ENCODE measurements at regions not wholly inside any gene's neighbourhood (a gene's known extent, or its start where the extent isn't known, plus 50 kb on each side); places are given as distances from the start of the nearest gene placed in this dataset.
"Not testable (repeated sequence)": the region's sequence is repeated elsewhere in the genome, so short reads cannot be mapped to it uniquely, and the experiment has no call there.

DNA sequence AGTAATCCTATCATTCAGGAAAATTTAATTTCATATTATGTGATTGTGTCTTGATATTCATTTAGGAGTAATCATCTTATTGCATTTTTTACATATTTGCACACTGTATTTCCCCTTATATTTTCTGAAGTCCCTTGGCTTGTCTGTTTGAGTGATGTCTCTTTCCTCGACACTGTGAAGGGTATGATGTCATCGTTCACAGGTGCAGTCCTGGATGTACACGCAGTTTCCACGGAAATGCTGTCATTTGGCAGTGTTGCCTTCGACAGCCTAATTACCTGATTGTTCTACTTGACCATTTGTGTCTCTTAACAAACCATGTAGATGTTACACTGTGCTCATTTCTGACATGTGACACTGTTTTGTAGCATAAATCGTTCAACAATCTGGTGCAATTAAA lies 1277.0 kb downstream of the TMEM121 start:
- DNase-seq (ENCODE audit: low read depth in 2 of 2) = no peak

DNA sequence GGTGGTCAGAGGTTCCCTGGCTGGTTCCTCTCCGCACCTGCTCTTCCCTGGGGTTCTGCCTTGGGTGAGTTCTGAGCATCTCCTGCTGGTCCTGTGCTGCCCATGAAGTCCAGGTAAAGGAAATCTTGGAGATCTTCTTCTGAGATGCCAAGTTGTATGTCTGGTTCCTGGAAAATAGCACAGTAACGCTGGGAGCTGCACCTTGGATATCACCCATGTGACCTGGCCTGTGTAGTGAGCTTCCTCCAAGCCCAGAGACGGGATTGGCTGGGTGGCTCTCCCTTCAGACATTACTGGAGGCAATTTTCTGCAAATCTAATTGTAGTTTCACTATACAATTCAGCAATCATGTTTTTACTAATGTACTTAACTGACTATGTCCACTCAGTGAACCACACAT lies 1281.1 kb downstream of the TMEM121 start:
- DNase-seq (ENCODE audit: low read depth in 2 of 2) = no peak

DNA sequence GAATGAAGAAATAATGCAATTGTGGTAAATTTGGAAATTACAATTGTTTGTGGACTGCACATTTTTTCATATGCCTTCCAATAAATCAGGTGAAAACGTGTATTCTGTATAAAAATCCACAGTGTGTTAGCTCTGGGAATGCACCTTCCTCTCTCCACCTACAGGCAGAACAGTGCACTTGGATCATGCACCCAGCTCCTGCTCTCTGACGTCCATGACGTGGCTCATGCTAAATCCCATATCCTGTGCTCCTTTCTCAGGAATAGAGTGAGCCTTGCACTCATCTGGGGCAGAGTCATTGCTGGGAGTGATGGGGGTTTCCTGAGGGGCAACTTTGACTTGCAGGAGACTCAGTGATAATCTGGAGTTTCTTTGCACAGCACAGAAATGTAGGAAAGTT lies 1282.1 kb downstream of the TMEM121 start:
- DNase-seq (ENCODE audit: low read depth in 2 of 2) = no peak

DNA sequence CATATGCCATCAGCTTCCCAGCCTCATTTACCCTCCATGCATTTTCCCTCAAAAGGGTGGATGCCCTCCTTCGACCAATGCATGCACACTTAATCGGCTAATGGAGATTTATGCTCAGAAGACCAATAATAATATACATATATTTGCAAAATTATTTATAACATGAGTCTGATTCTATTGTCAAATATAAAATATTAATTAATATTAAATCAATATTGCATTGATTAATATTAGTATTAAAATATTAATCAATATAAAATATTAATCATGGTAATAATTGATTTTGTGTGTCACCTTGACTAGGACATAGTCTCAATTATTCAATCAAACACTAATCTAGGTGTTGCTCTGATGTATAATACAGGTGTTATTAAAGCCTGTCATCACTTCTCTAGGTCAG lies 1282.5 kb downstream of the TMEM121 start:
- DNase-seq (ENCODE audit: low read depth in 2 of 2) = no peak

DNA sequence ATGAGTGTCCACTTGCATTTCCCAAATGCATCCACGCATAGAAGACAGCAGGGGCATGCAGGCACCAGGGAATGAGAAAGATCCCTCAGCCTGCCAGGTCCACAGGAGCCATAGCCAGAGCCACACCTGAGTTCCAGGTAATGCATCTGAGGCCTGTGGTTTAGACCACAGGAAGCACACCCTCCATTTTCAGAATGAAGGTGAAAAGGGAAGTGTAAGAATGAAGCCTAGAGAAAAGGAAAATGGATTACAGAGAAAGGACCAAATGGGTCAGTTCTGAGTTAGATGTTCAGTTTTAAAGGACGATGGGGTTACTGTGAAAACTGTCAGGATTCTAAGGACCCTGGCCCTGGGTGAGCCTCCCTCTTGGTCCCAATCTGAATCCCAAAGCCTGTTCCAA lies 1283.2 kb downstream of the TMEM121 start:
- DNase-seq (ENCODE audit: low read depth in 2 of 2) = no peak

DNA sequence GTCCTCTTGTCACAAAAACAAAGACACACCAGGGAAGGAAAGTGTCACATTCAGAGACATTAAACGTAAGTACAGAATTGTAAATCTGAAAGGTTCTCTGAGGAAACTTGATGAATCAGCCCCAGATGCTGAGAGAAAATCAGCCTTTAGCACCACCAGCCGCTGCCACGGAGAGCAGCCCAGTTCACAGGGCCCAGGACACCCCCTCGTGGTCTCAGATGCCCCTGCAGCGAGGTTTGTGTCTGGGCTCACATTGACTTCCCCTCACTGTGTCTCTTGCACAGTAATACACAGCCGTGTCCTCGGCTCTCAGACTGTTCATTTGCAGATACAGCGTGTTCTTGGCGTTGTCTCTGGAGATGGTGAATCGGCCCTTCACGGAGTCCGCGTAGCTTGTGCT lies 1283.8 kb downstream of the TMEM121 start:
- not testable (repeated sequence) for DNase-seq (ENCODE audit: low read depth in 2 of 2)

DNA sequence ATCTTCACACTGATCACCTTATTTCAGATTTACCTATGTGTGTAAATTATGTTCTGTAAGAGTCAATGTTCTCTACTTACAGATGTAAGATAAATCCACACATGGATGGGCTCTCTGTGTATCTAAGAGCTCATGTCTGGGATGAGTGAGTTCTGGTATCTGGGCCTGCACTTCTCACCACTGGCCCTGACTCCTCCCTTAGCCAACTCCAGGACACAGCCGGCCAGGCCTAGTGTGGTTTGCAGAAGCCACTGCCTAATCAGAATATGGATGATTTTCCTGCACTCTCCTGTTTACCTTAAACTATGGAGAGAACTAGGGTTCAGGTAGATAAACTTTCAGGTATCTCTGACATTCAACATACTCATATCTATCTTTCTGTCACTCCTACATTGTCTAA lies 1284.8 kb downstream of the TMEM121 start:
- DNase-seq (ENCODE audit: low read depth in 2 of 2) = no peak

DNA sequence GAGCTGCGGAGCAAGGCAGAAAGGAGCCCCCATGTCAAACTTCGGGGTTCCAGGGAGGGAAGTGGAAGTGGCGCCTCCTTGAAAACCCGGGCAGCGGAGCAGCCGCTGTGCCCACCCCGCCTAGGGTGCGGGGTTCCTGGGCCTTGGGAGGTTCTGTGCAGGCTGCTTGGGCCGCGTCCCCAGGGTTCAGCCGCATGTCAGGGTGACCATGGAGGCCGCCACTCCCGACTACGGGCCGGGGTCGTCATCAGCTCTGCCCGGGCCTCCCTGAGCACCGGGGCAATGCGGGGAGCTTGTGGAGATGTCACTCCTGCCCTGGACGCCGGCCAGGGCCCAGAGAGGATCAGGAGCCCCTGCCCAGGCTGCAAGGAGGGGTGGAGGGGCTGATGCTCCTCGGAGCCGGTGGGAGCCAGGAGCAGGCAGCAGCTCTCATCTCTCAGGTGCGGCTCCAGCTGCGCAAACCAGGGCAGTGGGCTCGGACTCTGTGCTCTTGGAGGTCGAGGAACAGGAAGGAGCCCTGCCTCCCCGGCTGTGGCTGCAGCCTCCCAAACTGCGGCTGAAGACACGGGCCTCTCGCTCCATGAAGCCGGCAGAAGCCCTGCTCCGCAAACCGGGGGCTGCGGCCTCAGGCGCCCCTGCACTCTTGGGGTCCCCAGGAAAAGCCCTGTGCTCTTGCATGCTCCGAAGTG lies 1286.5 kb downstream of the TMEM121 start:
- DNase-seq (ENCODE audit: low read depth in 2 of 2) = no peak

DNA sequence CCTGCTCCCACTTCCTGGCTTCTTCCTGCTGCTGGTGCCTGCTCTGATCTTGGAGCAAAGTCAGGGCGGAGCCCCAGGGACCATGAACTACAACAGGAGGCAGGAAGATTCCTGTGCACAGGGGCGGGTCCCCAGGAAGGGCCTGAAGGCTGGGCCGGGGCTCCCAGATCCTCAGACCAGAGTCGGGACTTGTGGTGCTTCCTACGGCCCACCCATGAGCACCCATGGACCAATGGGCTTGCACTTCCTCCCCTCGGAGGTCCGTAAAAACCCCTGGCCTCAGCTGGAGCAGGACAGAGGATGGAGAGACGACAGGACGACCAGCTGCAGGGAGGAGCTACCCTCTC lies 1287.1 kb downstream of the TMEM121 start:
- DNase-seq (ENCODE audit: low read depth in 2 of 2) = no peak

DNA sequence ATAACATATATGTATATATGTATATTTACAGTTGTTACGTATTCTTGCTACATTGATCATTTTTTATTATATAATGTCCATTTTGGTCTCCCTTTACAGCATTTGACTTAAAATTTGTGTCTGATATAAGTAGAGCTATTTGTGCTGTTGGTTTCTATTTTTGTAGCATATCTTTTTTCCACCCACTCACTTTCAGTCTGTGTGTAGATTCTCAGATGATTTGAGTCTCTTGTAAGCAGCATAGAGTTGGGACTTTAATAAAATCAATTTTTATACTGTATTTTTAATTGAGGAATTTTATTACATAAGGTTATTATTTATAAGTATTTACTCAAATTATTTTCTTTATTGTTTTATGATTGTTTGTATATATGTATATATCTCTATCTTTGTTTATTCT lies 1293.7 kb downstream of the TMEM121 start:
- no peak for DNase-seq (ENCODE audit: low read depth in 2 of 2)

DNA sequence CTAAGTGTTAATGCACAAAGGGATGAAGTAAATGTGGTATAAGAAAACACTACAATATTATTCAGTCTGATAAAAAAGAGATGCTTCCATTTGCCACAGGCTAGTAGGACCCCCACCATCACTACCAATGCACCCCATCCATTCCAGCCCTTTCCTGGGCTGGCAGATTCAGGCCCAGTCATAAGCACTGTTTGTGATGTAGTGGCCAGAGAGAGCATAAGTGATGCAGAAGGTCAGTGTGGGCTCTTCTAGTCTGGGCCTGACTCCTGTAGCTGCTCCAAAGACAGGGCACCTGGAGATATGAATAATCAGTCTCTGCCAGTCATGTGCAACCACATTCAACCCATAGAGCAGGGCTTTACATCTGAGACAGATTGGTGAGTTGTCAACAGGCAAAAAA lies 1294.7 kb downstream of the TMEM121 start:
- no peak for DNase-seq (ENCODE audit: low read depth in 2 of 2)

DNA sequence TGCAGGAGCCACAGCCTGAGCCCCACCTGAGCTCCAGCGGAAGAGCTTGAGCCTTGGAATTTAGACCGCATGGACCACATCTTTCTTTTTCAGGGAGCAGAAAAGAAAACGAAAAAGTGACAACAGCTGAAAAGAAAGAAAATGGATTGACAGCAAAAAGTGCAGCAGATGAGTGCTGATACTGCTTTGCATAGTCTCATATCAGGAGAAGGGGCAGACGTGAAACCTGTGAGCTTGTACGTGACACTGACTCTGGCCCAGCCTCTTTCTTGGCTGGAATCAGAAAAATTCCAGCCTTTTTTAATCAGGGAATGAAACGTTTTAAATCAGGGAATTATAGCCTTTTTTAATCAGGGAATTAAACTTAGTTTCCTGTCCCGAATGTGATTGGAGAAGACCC lies 1296.5 kb downstream of the TMEM121 start:
- DNase-seq (ENCODE audit: low read depth in 2 of 2) = no peak

DNA sequence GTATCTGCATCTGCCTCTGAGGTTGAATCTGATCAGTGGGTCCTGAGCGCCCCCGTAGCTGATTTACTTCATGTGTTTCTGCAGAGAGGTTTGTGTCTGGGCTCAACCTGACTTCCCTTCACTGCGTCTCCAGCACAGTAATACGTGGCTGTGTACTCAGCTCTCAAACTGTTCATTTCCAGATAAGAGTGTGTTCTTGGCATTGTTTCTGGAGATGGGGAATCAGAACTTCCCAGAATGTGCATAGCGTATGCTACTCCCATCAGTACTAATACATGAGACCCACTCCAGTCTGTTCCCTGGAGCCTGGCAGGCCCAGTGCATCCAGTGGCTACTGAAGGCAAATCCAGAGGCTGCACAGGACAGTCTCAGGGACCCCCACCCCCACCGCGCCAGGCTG lies 1297.2 kb downstream of the TMEM121 start:
- DNase-seq (ENCODE audit: low read depth in 2 of 2) = no peak

DNA sequence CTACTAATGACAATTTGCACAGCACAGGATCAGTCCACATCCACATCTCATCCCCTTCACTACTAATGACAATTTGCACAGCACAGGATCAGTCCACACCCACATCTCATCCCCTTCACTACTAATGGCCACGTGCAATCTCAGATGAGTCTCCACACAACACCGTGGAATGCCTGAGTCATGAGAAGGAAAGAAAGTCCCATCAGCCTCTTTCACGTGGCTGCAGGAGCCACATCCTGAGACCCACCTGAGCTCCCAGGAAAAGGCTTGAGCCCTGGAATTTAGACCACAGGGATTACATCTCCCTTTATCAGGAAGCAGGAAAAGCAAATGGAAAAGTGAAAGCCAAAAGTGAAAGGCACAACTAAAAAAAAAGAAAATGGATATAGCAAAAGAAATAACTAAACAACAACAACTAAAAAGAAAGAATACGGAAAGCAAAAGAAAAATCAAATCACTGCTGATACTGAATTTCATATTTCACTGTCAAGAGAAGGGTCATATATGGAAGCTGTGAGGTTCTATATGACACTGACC lies 1300.5 kb downstream of the TMEM121 start:
- DNase-seq (ENCODE audit: low read depth in 2 of 2) = no peak

DNA sequence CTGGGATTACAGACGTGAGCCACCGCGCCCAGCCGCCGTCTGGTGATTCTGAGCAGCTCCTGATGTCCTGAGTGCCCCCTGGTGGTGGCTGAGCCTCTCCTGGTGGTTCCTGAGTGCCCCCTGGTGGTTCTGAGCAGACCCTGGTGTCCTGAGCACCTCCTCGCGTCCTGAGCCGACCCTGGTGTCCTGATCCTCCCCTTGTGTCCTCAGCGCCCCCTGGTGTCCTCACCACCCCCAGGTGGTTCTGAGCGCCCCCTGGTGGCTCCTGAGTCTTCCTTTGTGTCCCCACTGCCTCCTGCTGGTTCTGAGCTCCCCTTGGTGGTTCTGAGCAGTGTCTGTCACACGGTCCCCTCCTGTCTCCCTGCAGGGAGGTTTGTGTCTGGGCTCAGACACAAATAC lies 1304.9 kb downstream of the TMEM121 start:
- DNase-seq (ENCODE audit: low read depth in 2 of 2) = no peak

DNA sequence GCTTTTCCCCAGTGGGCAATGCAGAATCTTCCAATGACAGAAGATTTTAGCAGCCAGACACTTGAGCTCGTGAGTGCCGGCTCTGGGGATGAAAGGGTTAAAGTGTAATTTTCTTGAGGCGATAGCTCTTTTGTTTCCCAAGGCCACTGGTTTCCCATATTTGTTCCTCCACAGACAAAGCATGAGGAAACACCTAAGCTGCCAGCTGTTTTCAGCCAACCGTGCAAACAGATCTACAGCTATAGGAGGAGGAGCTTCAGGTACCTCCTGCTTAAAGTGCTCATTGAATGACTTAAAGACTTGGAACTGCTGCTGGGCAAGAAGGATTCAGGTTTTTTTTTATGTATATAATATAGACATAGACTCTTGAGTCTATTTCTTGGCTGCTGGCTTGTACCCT lies 1311.5 kb downstream of the TMEM121 start:
- DNase-seq (ENCODE audit: low read depth in 2 of 2) = no peak

DNA sequence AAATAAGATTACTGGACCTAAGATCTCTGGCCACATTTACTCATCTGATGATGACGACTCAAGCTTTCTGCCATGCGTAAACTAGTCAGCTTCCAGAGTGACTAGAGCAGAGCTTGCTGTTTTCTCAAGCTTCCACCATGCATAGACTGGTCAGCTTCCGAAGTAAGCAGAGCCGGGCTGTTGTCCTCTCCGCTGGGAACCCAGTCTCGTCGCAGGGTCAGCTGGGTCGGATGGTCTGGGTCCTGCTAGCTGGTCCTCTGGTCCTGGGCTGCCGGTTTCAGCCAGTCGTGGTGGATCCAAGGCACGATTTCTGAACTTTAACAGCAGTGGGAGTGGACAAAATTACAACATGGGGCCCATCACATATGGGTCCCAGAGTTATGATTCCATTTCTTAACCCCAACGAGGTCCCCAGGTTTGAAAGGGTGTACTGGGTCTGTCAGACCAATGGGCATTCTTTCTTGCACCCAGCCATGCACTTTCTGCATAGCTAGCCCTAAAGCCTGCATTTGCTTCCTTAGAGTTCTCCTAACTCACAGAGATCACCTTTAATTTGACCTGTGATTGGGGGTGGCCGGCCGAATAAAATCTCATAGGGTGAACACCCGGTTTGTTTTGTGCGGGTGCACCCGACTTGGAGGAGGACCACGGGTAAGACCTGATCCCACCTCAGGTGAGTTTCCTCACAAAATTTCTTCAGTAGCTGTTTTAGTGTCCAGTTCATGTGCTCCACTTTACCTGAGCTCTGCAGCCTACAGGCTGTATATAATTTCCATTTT lies 1312.8 kb downstream of the TMEM121 start:
- no peak for DNase-seq (ENCODE audit: low read depth in 2 of 2)

DNA sequence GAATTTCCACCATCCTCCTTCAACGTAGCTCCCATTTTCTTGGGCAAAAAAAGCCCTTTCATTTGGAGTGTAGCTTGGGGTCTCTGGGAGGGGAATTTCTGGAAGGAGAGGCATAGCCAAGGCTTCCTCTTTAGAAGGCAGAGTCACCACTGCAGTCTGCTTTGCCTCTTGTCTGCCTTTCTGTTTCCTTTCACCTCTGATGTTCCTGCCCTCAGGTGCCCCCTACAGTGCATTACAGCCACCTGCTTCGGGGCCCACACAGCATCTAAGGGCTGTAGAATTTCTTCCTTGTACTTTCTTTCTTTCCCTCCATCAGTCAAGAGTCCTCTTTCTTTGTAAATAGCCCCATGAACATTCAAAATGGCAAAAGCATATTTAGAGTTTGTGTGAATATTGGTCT lies 1313.9 kb downstream of the TMEM121 start:
- DNase-seq (ENCODE audit: low read depth in 2 of 2) = no peak

DNA sequence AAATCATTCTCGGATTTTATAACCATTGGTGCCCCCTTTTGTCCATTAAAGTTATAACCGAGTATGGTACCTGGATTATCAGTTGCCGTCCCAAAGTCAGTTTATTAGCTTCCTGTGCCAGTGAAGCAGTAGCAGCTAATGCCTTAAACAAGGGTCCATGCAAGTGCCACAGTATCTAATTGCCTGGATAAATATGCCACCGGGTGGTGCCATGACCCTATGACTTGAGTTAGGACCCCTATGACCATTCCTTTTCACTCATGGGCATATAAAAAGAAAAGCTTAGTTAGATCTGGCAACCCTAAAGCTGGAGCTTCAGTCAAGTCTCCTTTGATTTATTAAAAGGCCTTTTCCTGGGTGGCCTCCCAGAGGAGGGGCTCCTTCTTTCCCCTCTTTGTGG lies 1314.6 kb downstream of the TMEM121 start:
- DNase-seq (ENCODE audit: low read depth in 2 of 2) = no peak

DNA sequence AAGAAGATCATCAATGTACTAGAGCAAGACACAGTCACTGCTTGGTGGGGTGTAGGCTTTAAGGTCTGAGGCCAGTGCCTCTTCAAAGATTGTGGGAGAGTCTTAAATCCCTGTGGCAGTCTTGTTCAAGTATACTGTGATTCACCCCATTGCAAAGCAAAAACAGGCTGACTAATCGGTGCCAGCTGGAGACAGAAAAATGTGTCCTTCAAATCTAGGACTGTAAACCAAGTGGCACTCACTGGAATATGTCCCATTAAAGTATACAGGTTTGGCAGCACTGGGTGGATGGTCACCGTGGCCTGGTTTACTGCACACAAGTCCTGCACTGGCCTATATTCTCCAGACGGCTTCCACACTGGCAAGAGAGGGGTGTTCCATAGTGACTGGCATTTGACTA lies 1315.3 kb downstream of the TMEM121 start:
- no peak for DNase-seq (ENCODE audit: low read depth in 2 of 2)

DNA sequence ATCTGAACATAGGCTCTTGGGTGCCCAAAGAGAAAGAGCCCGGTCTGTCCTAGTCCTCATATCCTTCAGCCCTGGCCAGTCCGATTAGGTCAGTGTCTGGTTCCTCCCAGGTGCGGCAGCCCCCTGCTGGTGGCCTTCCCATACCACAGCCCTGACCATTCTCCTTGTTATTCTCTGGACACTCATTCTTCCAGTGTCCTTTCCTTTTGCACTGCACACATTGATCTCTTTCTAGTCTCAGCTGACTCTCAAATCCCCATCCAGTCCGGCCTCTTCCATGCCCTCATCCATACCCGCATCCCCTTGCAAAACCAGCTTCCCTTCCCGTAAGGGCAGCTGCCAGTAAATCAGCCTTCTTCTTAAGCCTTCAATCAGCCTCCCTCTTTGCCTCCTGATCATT lies 1316.3 kb downstream of the TMEM121 start:
- no peak for DNase-seq (ENCODE audit: low read depth in 2 of 2)

DNA sequence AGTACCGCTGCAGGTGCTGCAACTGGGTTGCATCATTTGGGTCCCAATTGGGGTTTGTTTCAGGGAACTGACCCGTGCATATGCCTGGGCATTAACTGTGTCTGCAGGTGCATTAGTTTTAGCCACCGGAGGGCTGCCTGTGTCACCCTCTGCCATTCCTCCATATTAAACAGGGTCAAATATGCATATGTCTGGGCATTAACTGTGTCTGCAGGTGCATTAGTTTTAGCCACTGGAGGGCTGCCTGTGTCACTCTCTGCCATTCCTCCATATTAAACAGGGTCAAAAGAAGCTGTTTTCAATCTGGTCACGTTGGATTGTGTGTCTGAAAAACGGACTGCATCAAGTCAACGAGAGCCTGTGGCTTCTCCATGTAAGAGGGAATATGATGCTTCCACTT lies 1317.0 kb downstream of the TMEM121 start:
- DNase-seq (ENCODE audit: low read depth in 2 of 2) = no peak

DNA sequence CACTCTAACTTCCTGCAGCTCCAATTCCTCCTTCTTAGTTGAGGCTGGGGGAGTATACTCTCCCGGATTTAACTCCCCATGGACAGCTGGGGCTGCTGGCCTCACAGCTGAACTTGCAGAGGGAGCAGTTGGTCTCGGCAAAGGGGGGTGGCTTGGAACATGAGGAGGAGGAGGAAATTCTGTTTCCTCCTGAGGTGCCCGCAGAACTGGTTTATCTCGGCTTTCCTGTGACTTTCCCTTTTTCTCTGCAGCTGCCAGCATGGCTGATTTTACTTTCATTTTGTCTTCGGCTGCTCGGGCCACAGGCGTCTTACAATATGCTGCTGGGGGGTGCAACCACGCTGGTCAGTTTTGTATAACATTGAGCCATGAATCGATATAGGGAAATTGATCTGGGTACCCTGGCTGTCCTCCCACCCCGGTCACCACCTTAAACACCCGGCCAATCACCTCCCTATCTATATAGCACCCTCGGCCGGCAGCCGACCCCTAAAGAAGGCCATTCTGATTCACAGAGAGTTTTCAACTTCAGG lies 1317.6 kb downstream of the TMEM121 start:
- no peak for DNase-seq (ENCODE audit: low read depth in 2 of 2)

Measured in stimulated activated CD8-positive, alpha-beta memory T cell treated with anti-CD3 and anti-CD28 coated beads, Interleukin-7, amount 100 ng/mL, for 4 hours (primary cell).